Uterus (tissue), 2 donors: ENCODE measurements at regions not wholly inside any gene's neighbourhood (a gene's known extent, or its start where the extent isn't known, plus 50 kb on each side); places are given as distances from the start of the nearest gene placed in this dataset.

Source experiments
- CTCF ChIP-seq, 4 experiments: fragments of 200-600 bp in 2 of 4; fragments of 450-650 bp in 2 of 4; sonication (generic) in 2 of 4; IDR thresholded peaks; one replicate each; pipeline ENCODE4 v1.5.1; 2016 to 2019; ENCODE audit warnings: antibody characterized with exemption in 4 of 4, mild to moderate bottlenecking in 2 of 4, moderate library complexity in 1 of 4
- POLR2A ChIP-seq, 2 donors: fragments of 450-650 bp; IDR thresholded peaks; one replicate each; pipeline ENCODE4 v1.6.1; 2016; ENCODE audit warnings: antibody characterized with exemption in 2 of 2, mild to moderate bottlenecking in 1 of 2, moderate library complexity in 1 of 2

DNA sequence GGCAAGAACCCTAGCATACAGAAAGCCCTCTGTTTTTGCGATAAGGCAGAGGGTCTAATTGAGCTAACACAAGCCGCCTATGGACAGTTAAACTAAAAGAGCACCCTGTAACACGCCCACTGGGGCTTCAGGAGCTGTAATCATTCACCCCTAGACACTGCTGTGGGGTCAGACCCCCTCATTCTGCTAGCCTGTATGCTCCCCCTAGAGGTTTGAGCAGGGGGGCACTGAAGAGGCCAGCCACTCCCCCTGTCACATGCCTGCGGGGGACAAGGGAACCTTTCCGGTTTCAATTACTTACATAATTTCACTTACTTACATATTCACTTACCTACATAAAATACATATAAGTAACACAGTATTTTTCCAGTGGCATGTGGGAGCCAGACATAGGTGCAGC is 469.5 kb upstream of the FAM241A start:
- no peak for TF ChIP-seq CTCF (IDR thresholded peaks at IDR 0.05)
- TF ChIP-seq POLR2A (IDR thresholded peaks at IDR 0.05) = no peak
